GM23248 (cell line): ENCODE measurements at regions not wholly inside any gene's neighbourhood (a gene's known extent, or its start where the extent isn't known, plus 50 kb on each side); places are given as distances from the start of the nearest gene placed in this dataset.

ENCODE experiments used
- DNase-seq: peaks from one replicate; pipeline ENCODE4 v3.0.0-alpha.2; 2015
- H2AFZ ChIP-seq: fragments of 200-600 bp; sonication (generic); 2 replicates; pipeline ENCODE4 v1.6.1; 2016; ENCODE audit warnings: antibody characterized with exemption
- H3F3A ChIP-seq: fragments of 200-600 bp; sonication (generic); 2 replicates; pipeline ENCODE4 v1.6.1; 2016; ENCODE audit warnings: mild to moderate bottlenecking, antibody characterized with exemption, mixed run types; ENCODE audit not compliant: insufficient read depth
- H3K27ac ChIP-seq: fragments of 200-600 bp; sonication (generic); 2 replicates; pipeline ENCODE4 v1.5.1; 2016; ENCODE audit warnings: mild to moderate bottlenecking
- H3K27me3 ChIP-seq: fragments of 200-600 bp; sonication (generic); replicated peaks from 2 replicates; pipeline ENCODE4 v1.6.1; 2016; ENCODE audit warnings: mild to moderate bottlenecking; ENCODE audit not compliant: insufficient read depth
- H3K36me3 ChIP-seq: fragments of 200-600 bp; sonication (generic); 2 replicates; pipeline ENCODE4 v1.6.1; 2016; ENCODE audit warnings: low read depth, mild to moderate bottlenecking
- H3K4me1 ChIP-seq: fragments of 200-600 bp; sonication (generic); 2 replicates; pipeline ENCODE4 v1.6.1; 2016; ENCODE audit warnings: mild to moderate bottlenecking; ENCODE audit not compliant: insufficient read depth
- H3K4me2 ChIP-seq: fragments of 200-600 bp; sonication (generic); one replicate; pipeline ENCODE4 v1.6.1; 2016; ENCODE audit warnings: mild to moderate bottlenecking; ENCODE audit not compliant: unreplicated experiment
- H3K4me3 ChIP-seq: fragments of 200-600 bp; sonication (generic); 2 replicates; pipeline ENCODE4 v1.5.1; 2016; ENCODE audit warnings: mild to moderate bottlenecking
- H3K79me2 ChIP-seq: fragments of 200-600 bp; sonication (generic); 2 replicates; pipeline ENCODE4 v1.6.1; 2016; ENCODE audit warnings: mild to moderate bottlenecking; ENCODE audit not compliant: insufficient read depth
- H3K9ac ChIP-seq: fragments of 200-600 bp; sonication (generic); 2 replicates; pipeline ENCODE4 v1.6.1; 2016; ENCODE audit warnings: mild to moderate bottlenecking
- H3K9me2 ChIP-seq: fragments of 200-600 bp; sonication (generic); 2 replicates; pipeline ENCODE4 v1.6.1; 2016; ENCODE audit warnings: mixed run types, mild to moderate bottlenecking, moderate library complexity; ENCODE audit not compliant: insufficient read depth
- H3K9me3 ChIP-seq: fragments of 200-600 bp; sonication (generic); one replicate; pipeline ENCODE4 v1.6.1; 2017; ENCODE audit warnings: low read depth
- H4K20me1 ChIP-seq: fragments of 200-600 bp; sonication (generic); 2 replicates; pipeline ENCODE4 v1.6.0; 2016; ENCODE audit not compliant: insufficient read depth
- EZH2 ChIP-seq: fragments of 200-600 bp; sonication (generic); IDR thresholded peaks from 2 replicates; pipeline ENCODE4 v1.6.1; 2018; ENCODE audit warnings: antibody characterized with exemption, mild to moderate bottlenecking; ENCODE audit not compliant: insufficient read depth, poor library complexity, severe bottlenecking
- EZH2phosphoT487 ChIP-seq: fragments of 200-600 bp; sonication (generic); IDR thresholded peaks from 2 replicates; pipeline ENCODE4 v1.6.1; 2018; ENCODE audit warnings: antibody characterized with exemption, moderate library complexity, mild to moderate bottlenecking, low read depth; ENCODE audit not compliant: insufficient read depth
- WGBS, 2 experiments: methylation state at CpG; one replicate each; pipeline ENCODE4 v1.1.6; 2015 to 2017; ENCODE audit warnings: low lambda C conversion rate in 2 of 2, low coverage in 1 of 2; ENCODE audit errors: missing lambda C conversion rate in 2 of 2; 5-methylcytosine and 5-hydroxymethylcytosine counted together
- in situ Hi-C: fragments of 300-500 bp; cut with MboI; formaldehyde crosslinking; loops from 2 replicates; pipeline ENCODE4 v1.15.0; 2020

DNA sequence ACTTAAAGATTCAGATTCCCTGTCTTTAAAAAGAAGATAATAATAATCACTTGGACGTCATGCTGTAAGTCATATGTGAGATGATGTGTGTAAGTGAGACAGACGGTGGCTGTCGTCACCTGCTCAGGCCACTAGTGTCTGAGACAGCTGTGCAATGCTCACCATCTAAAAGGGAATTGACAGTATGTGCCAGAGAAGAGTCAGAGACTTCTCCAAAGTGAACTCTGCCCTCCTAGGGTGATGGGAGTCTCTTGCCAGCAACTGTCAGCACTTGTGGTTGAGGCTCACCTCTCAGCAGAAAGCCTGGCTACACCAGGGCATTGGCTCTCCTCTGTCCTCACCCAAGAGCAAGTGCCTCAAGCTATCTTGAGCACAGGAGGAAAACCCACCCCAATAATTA is 131.6 kb upstream of the DNAJC10 start:
- H3K27me3 ChIP-seq: no peaks in the 10 kb centered on the region
- no peak for DNase-seq
- in situ Hi-C loops: no loop called here
- no peaks in the 10 kb centered on the region for H3K9me2 ChIP-seq
- no peaks in the 10 kb centered on the region for H3K9me3 ChIP-seq
- H3K36me3 ChIP-seq: no peaks in the 10 kb centered on the region
- WGBS, 2 experiments: 93% methylated on average over 3 of the region's 3 CpGs
- no peaks in the 10 kb centered on the region for H4K20me1 ChIP-seq
- no peaks in the 10 kb centered on the region for H3K79me2 ChIP-seq
- no peak overlapping the region for H3K27ac ChIP-seq
- H3F3A ChIP-seq: peaks cover 23% of the 10 kb centered on the region
- H3K4me1 ChIP-seq: peaks cover 30% of the 10 kb centered on the region
- TF ChIP-seq EZH2 (no peak), EZH2phosphoT487 (no peak)
- no peak overlapping the region for H3K4me3 ChIP-seq
- H3K4me2 ChIP-seq: no peak overlapping the region
- H2AFZ ChIP-seq: no peak overlapping the region
- H3K9ac ChIP-seq: no peak overlapping the region

DNA sequence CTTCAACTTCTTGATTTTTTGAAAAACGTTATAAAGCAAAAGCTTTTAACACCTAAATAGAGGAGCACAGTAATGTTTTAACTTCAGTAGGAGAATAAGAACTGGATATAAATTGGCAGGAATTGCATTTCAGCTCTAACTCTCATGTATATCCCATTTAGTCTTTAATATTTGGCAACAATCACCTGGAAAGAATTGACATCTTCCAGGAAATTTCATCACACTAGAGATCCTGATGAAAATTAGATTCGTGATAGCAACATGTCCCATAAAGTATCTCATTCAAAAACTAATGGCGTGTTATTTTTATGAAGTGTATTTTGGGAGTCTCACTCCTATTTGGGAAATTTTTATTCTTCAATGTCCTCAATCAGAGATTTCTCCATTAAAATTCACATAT is 131.1 kb upstream of the DNAJC10 start:
- in situ Hi-C loops: no loop called here
- peaks cover 30% of the 10 kb centered on the region for H3K4me1 ChIP-seq
- no peaks in the 10 kb centered on the region for H4K20me1 ChIP-seq
- H3K4me3 ChIP-seq: no peak overlapping the region
- TF ChIP-seq EZH2 (no peak), EZH2phosphoT487 (no peak)
- no peaks in the 10 kb centered on the region for H3K79me2 ChIP-seq
- no peaks in the 10 kb centered on the region for H3K9me3 ChIP-seq
- DNase-seq: no peak
- no peaks in the 10 kb centered on the region for H3K9me2 ChIP-seq
- no peaks in the 10 kb centered on the region for H3K27me3 ChIP-seq
- 86% methylated on average over 3 of the region's 3 CpGs for WGBS, 2 experiments
- no peak overlapping the region for H2AFZ ChIP-seq
- no peak overlapping the region for H3K27ac ChIP-seq
- H3K36me3 ChIP-seq: no peaks in the 10 kb centered on the region
- H3K4me2 ChIP-seq: no peak overlapping the region
- H3K9ac ChIP-seq: no peak overlapping the region
- peaks cover 23% of the 10 kb centered on the region for H3F3A ChIP-seq

GRCh38 chr2:182585430-182585829 is 130.6 kb upstream of the DNAJC10 start:
- no peaks in the 10 kb centered on the region for H3K9me3 ChIP-seq
- H3K27me3 ChIP-seq: no peaks in the 10 kb centered on the region
- no peak overlapping the region for H3K9ac ChIP-seq
- in situ Hi-C loops: no loop called here
- peaks cover 23% of the 10 kb centered on the region for H3F3A ChIP-seq
- no peaks in the 10 kb centered on the region for H3K36me3 ChIP-seq
- no peaks in the 10 kb centered on the region for H4K20me1 ChIP-seq
- WGBS, 2 experiments: 91 to 94% methylated on average over 2 of the region's 2 CpGs
- no peak overlapping the region for H3K4me2 ChIP-seq
- H3K9me2 ChIP-seq: no peaks in the 10 kb centered on the region
- peaks cover 30% of the 10 kb centered on the region for H3K4me1 ChIP-seq
- no peak overlapping the region for H3K27ac ChIP-seq
- no peak overlapping the region for H2AFZ ChIP-seq
- no peak for TF ChIP-seq EZH2
- no peak for TF ChIP-seq EZH2phosphoT487
- no peak for DNase-seq
- no peak overlapping the region for H3K4me3 ChIP-seq
- no peaks in the 10 kb centered on the region for H3K79me2 ChIP-seq

DNA sequence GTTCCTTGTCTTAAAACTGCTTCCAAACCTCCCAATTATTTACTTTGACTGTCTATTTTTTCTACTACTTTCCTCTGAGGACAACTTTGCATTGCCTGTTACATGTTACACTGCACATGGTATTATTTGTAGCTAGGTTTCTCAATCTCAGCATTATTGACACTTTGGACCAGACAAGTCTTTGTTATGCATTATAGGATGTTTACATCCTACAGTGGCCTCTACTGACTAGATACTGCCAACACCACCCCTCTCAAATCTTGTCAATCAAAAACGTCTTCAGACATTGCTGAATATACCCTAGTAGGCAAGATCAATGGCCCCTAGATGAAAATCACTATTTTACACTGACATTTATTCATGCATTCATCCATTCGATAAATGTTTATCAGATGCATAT is 129.6 kb upstream of the DNAJC10 start:
- Histone ChIP-seq H3K9me2 (no peaks in the 10 kb centered on the region), H3K27me3 (no peaks in the 10 kb centered on the region), H3K9me3 (no peaks in the 10 kb centered on the region), H3K36me3 (no peaks in the 10 kb centered on the region), H3K27ac (no peak overlapping the region), H3K4me2 (no peak overlapping the region), H3K9ac (no peak overlapping the region), H2AFZ (no peak overlapping the region), H3K79me2 (no peaks in the 10 kb centered on the region), H3K4me3 (no peak overlapping the region), H3F3A (peaks cover 23% of the 10 kb centered on the region), H4K20me1 (no peaks in the 10 kb centered on the region), H3K4me1 (peaks cover 23% of the 10 kb centered on the region)
- no peak for DNase-seq
- no peak for TF ChIP-seq EZH2
- TF ChIP-seq EZH2phosphoT487: no peak
- in situ Hi-C loops: no loop called here
- WGBS, 2 experiments: 69 to 80% methylated on average over 2 of the region's 2 CpGs

- Histone ChIP-seq H3K9ac (peak overlapping the region; percentile 8; the same call in 1 of the 2 replicates), H3K27me3 (no peaks in the 10 kb centered on the region), H3F3A (peaks cover 31% of the 10 kb centered on the region), H3K79me2 (no peaks in the 10 kb centered on the region), H3K36me3 (no peaks in the 10 kb centered on the region), H3K4me3 (peak overlapping the region; percentile 38), H3K9me3 (no peaks in the 10 kb centered on the region), H3K9me2 (no peaks in the 10 kb centered on the region), H2AFZ (no peak overlapping the region), H3K4me2 (peak overlapping the region; percentile 68), H4K20me1 (no peaks in the 10 kb centered on the region), H3K27ac (peak overlapping the region; percentile 50), H3K4me1 (peaks cover 25% of the 10 kb centered on the region)
- 2 to 5% methylated on average over 1 of the region's 1 CpG for WGBS, 2 experiments
- in situ Hi-C loops: no loop called here
- peak; percentile 82 for DNase-seq
- TF ChIP-seq EZH2 (no peak), EZH2phosphoT487 (no peak)
Measured at GRCh38 chr2:182587831-182588230, 128.2 kb upstream of the DNAJC10 start.
